ENCODE measurements at regions not wholly inside any gene's neighbourhood (a gene's known extent, or its start where the extent isn't known, plus 50 kb on each side); places are given as distances from the start of the nearest gene placed in this dataset.

- TF ChIP-seq EZH2 (IDR thresholded peaks at IDR 0.05; ENCODE audit: borderline replicate concordance, insufficient read depth, low read depth, low read length, poor library complexity, severe bottlenecking): no peak
- TF ChIP-seq CTCF (IDR thresholded peaks at IDR 0.05): no peak
These were observed 53.4 kb upstream of the FRG2C start for GRCh38 chr3:75610773-75611172.
